Body of pancreas (tissue), 4 donors: ENCODE measurements at regions not wholly inside any gene's neighbourhood (a gene's known extent, or its start where the extent isn't known, plus 50 kb on each side); places are given as distances from the start of the nearest gene placed in this dataset.

Source experiments
- ATAC-seq: fragments of 150-250 bp; one replicate; pipeline ENCODE4 v1.9.1; 2016
- DNase-seq, 4 donors: peaks; one replicate each; pipeline ENCODE4 v3.0.0-alpha.2; 2019
- H3K27ac ChIP-seq, 4 donors: fragments of 200-600 bp; sonication (generic); 1 replicate in 3 of 4; 2 replicates in 1 of 4; pipeline versions ENCODE4 v1.5.1 to v1.6.1; 2016 to 2019; ENCODE audit warnings: mild to moderate bottlenecking in 1 of 4, mixed read lengths in 1 of 4, moderate library complexity in 1 of 4
- H3K27me3 ChIP-seq, 2 donors: fragments of 200-600 bp; sonication (generic); one replicate each; pipeline ENCODE4 v1.6.0; 2016; ENCODE audit warnings: mild to moderate bottlenecking in 1 of 2
- H3K36me3 ChIP-seq, 2 donors: fragments of 200-600 bp; sonication (generic); replicated peaks in 1 of 2; 2 replicates each; pipeline ENCODE4 v1.5.1; 2016; ENCODE audit warnings: low read depth in 2 of 2; ENCODE audit not compliant: insufficient read depth in 1 of 2
- H3K4me1 ChIP-seq: fragments of 200-600 bp; sonication (generic); one replicate; pipeline ENCODE4 v1.6.0; 2016
- H3K4me3 ChIP-seq, 2 donors: fragments of 200-600 bp; sonication (generic); 1 replicate in 1 of 2; 2 replicates in 1 of 2; pipeline ENCODE4 v1.5.1; 2016 to 2019
- H3K9me3 ChIP-seq, 3 donors: fragments of 200-600 bp; sonication (generic); 1 replicate in 2 of 3; 2 replicates in 1 of 3; pipeline ENCODE4 v1.5.1; 2016
- CTCF ChIP-seq, 7 experiments: fragments of 450-650 bp in 4 of 7; fragments of 200-600 bp in 3 of 7; sonication (generic) in 3 of 7; IDR thresholded peaks; one replicate each; pipeline ENCODE4 v1.5.1; 2016 to 2019; ENCODE audit warnings: antibody characterized with exemption in 7 of 7
- POLR2A ChIP-seq, 3 donors: fragments of 450-650 bp; IDR thresholded peaks; one replicate each; pipeline ENCODE4 v1.6.1; 2016; ENCODE audit warnings: antibody characterized with exemption in 3 of 3, mild to moderate bottlenecking in 2 of 3
- WGBS, 2 donors: methylation state at CpG; one replicate each; pipeline ENCODE4 v1.1.5; 2017; 5-methylcytosine and 5-hydroxymethylcytosine counted together
- intact Hi-C: fragments of 100-400 bp; cut with DNase I; formaldehyde crosslinking; loops from one replicate; pipeline ENCODE4 v1.15.1; 2023

GRCh38 chr7:67448271-67448670, 451.6 kb downstream of the TYW1 start:
- H3K27me3 ChIP-seq = no peaks in the 10 kb centered on the region
- peaks cover 0 to 6% (median 0%) of the 10 kb centered on the region in 3 donors for H3K9me3 ChIP-seq
- no peaks in the 10 kb centered on the region for H3K36me3 ChIP-seq
- intact Hi-C loops = no loop called here
- ATAC-seq (no peak), DNase-seq (no peak)
- 56 to 67% methylated on average over 1 of the region's 1 CpG for WGBS, 2 donors
- no peaks in the 10 kb centered on the region for H3K4me1 ChIP-seq
- TF ChIP-seq POLR2A (IDR thresholded peaks at IDR 0.05) (no peak), CTCF (IDR thresholded peaks at IDR 0.05) (no peak)
- no peak overlapping the region for H3K27ac ChIP-seq
- H3K4me3 ChIP-seq = no peak overlapping the region

- no peaks in the 10 kb centered on the region for H3K36me3 ChIP-seq
- 65 to 75% methylated on average over 3 of the region's 3 CpGs for WGBS, 2 donors
- DNase-seq (no peak), ATAC-seq (no peak)
- intact Hi-C loops = no loop called here
- H3K4me1 ChIP-seq = no peaks in the 10 kb centered on the region
- H3K9me3 ChIP-seq = peaks cover 0 to under 1% (median 0%) of the 10 kb centered on the region in 3 donors
- no peak overlapping the region for H3K4me3 ChIP-seq
- TF ChIP-seq CTCF (IDR thresholded peaks at IDR 0.05) = no peak
- TF ChIP-seq POLR2A (IDR thresholded peaks at IDR 0.05) = no peak
- H3K27me3 ChIP-seq = no peaks in the 10 kb centered on the region
- H3K27ac ChIP-seq = no peak overlapping the region
Observed at GRCh38 chr7:67450171-67450570, 453.5 kb downstream of the TYW1 start.

- Histone ChIP-seq H3K4me1 (no peaks in the 10 kb centered on the region), H3K27ac (no peak overlapping the region), H3K4me3 (no peak overlapping the region), H3K9me3 (no peaks in the 10 kb centered on the region), H3K36me3 (no peaks in the 10 kb centered on the region), H3K27me3 (no peaks in the 10 kb centered on the region)
- ATAC-seq (no peak), DNase-seq (no peak)
- intact Hi-C loops = no loop called here
- TF ChIP-seq POLR2A (IDR thresholded peaks at IDR 0.05) (no peak), CTCF (IDR thresholded peaks at IDR 0.05) (no peak)
- WGBS, 2 donors = 41 to 47% methylated on average over 9 of the region's 9 CpGs
Observed at GRCh38 chr7:67451306-67451705, 454.7 kb downstream of the TYW1 start.

- Histone ChIP-seq H3K9me3 (no peaks in the 10 kb centered on the region), H3K27ac (no peak overlapping the region), H3K36me3 (no peaks in the 10 kb centered on the region), H3K4me3 (no peak overlapping the region), H3K27me3 (no peaks in the 10 kb centered on the region), H3K4me1 (no peaks in the 10 kb centered on the region)
- no peak for ATAC-seq
- no peak for DNase-seq
- intact Hi-C loops = no loop called here
- 89% methylated on average over 6 of the region's 6 CpGs for WGBS, 2 donors
- no peak for TF ChIP-seq CTCF (IDR thresholded peaks at IDR 0.05)
Observed at GRCh38 chr7:67452516-67453026, 455.9 kb downstream of the TYW1 start.

GRCh38 chr7:67453580-67454380, 457.1 kb downstream of the TYW1 start:
- Histone ChIP-seq H3K4me1 (no peaks in the 10 kb centered on the region), H3K36me3 (no peaks in the 10 kb centered on the region), H3K4me3 (no peak overlapping the region), H3K27ac (no peak overlapping the region), H3K9me3 (no peaks in the 10 kb centered on the region), H3K27me3 (no peaks in the 10 kb centered on the region)
- intact Hi-C loops = no loop called here
- 54 to 66% methylated on average over 16 of the region's 16 CpGs for WGBS, 2 donors
- ATAC-seq (no peak), DNase-seq (no peak)
- no peak for TF ChIP-seq CTCF (IDR thresholded peaks at IDR 0.05)
- TF ChIP-seq POLR2A (IDR thresholded peaks at IDR 0.05) = no peak
